Brain microvascular endothelial cell (primary cell): ENCODE measurements at regions not wholly inside any gene's neighbourhood (a gene's known extent, or its start where the extent isn't known, plus 50 kb on each side); places are given as distances from the start of the nearest gene placed in this dataset.

ENCODE experiments used
- DNase-seq: peaks from one replicate; pipeline ENCODE4 v3.0.0-alpha.2; 2020
- H3K27ac ChIP-seq: fragments of 250-450 bp; sonication (Bioruptor Pico); 2 replicates; pipeline ENCODE4 v1.5.1; 2020; ENCODE audit warnings: mild to moderate bottlenecking, moderate library complexity
- H3K27me3 ChIP-seq: fragments of 250-450 bp; sonication (Bioruptor Pico); replicated peaks from 2 replicates; pipeline ENCODE4 v1.5.1; 2020; ENCODE audit warnings: mild to moderate bottlenecking
- H3K36me3 ChIP-seq: fragments of 250-450 bp; sonication (Bioruptor Pico); replicated peaks from 2 replicates; pipeline ENCODE4 v1.5.1; 2020; ENCODE audit warnings: mild to moderate bottlenecking
- H3K4me3 ChIP-seq: 2 replicates; pipeline ENCODE4 v1.5.1; 2011; ENCODE audit warnings: low read depth, mild to moderate bottlenecking, control low read depth, low read length, moderate library complexity
- CTCF ChIP-seq: IDR thresholded peaks from 2 replicates; pipeline ENCODE4 v1.5.1; 2011; ENCODE audit warnings: low read depth, mild to moderate bottlenecking, moderate library complexity, low read length, control low read depth, inconsistent platforms; ENCODE audit errors: missing control alignments
- in situ Hi-C: cut with HindIII; loops from 2 replicates; pipeline ENCODE4 v1.10.0; 2017; ENCODE audit warnings: low sequenced_read_pairs, low pct_ligation_motif_present

- in situ Hi-C loops, result no loop called here
- no peak overlapping the region for H3K4me3 ChIP-seq
- no peak for TF ChIP-seq CTCF
- H3K27ac ChIP-seq, result no peak overlapping the region
- H3K36me3 ChIP-seq, result no peaks in the 10 kb centered on the region
- H3K27me3 ChIP-seq, result peaks cover 4% of the 10 kb centered on the region
- peak; percentile 57 for DNase-seq
These were observed 149.9 kb downstream of the RPS12 start for GRCh38 chr6:132964101-132964867.

- H3K27me3 ChIP-seq, result peaks cover 3% of the 10 kb centered on the region
- DNase-seq, result peak; percentile 9
- peak; percentile 16 for TF ChIP-seq CTCF
These were observed 150.6 kb downstream of the RPS12 start for GRCh38 chr6:132964868-132965382.

DNA sequence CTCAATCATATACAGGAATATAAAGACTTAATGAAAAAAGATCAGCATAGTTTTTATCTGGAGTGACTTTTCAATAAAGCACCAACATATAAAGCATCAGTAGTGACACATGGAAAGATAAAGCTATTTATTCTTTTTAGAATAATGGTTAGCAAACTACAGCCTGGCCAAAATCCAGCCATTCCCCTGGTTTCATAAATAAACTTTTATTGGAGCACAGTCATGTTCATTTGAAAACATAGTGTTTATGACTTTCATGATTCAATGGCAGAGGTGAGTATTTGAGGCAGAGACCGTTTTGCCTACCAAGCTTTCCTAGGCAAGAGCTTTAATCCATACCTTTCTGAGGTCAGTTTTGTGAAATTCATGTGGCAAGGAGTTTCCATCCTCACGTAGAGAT, 153.5 kb downstream of the RPS12 start:
- in situ Hi-C loops, result no loop called here
- H3K27me3 ChIP-seq, result no peaks in the 10 kb centered on the region
- TF ChIP-seq CTCF, result no peak

More at GRCh38 chr6:132964868-132965382, 150.6 kb downstream of the RPS12 start:
- Histone ChIP-seq H3K36me3 (no peaks in the 10 kb centered on the region), H3K27ac (no peak overlapping the region), H3K4me3 (no peak overlapping the region)
- in situ Hi-C loops, result no loop called here

GRCh38 chr6:132968419-132968950, 154.1 kb downstream of the RPS12 start:
- no peak for DNase-seq

More for the DNA sequence above, 153.5 kb downstream of the RPS12 start:
- no peaks in the 10 kb centered on the region for H3K36me3 ChIP-seq
- H3K27ac ChIP-seq, result no peak overlapping the region
- no peak overlapping the region for H3K4me3 ChIP-seq
- no peak for DNase-seq

DNA sequence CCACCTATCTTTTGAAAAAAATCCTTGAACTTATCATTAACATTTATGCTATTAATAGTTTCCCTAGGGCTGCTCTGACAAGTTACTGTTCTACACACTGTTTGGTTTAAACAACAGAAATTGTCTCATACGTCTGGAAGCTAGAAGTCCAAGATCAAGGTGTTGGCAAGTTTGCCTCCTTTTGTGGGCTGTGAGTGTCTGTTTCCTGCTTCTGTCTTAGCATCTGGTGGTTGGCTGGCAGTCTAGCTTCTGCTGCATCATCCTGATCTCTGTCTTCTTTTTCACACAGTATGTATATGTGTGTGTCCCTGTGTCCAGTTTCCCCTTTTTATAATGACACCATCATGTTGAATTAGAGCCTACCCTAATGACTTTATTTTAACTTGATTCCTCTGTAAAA, 154.8 kb downstream of the RPS12 start:
- no peak for TF ChIP-seq CTCF
- Histone ChIP-seq H3K4me3 (no peak overlapping the region), H3K27ac (no peak overlapping the region), H3K36me3 (no peaks in the 10 kb centered on the region), H3K27me3 (no peaks in the 10 kb centered on the region)
- in situ Hi-C loops, result no loop called here
- DNase-seq, result no peak

More at GRCh38 chr6:132968419-132968950, 154.1 kb downstream of the RPS12 start:
- TF ChIP-seq CTCF, result no peak
- Histone ChIP-seq H3K36me3 (no peaks in the 10 kb centered on the region), H3K27ac (no peak overlapping the region), H3K4me3 (no peak overlapping the region), H3K27me3 (no peaks in the 10 kb centered on the region)
- in situ Hi-C loops, result no loop called here
